Kidney (tissue), 13 donors: ENCODE measurements at regions not wholly inside any gene's neighbourhood (a gene's known extent, or its start where the extent isn't known, plus 50 kb on each side); places are given as distances from the start of the nearest gene placed in this dataset.

Experiments
- DNase-seq, 5 donors: peaks; one replicate each; pipeline ENCODE4 v3.0.0-alpha.2; 2013 to 2020
- FAIRE-seq: peaks from 2 replicates; lab custom pipeline; 2012; peaks lifted over from hg19 to GRCh38; lab: Jason Lieb, UNC
- H3K27ac ChIP-seq, 2 donors: one replicate each; pipeline ENCODE4 v1.7.0; 2013; ENCODE audit warnings: low read depth in 2 of 2, low read length in 2 of 2, inconsistent platforms in 1 of 2
- H3K27me3 ChIP-seq: one replicate; pipeline ENCODE4 v1.7.1; 2013; ENCODE audit warnings: low read length, inconsistent platforms; ENCODE audit not compliant: control insufficient read depth, insufficient read depth
- H3K36me3 ChIP-seq, 3 donors: one replicate each; pipeline versions ENCODE4 v1.7.0 to v1.7.1; 2013; ENCODE audit warnings: low read length in 3 of 3, control low read depth in 1 of 3, inconsistent platforms in 1 of 3; ENCODE audit not compliant: insufficient read depth in 3 of 3, control insufficient read depth in 2 of 3
- H3K4me1 ChIP-seq, 3 donors: one replicate each; pipeline versions ENCODE4 v1.7.0 to v1.7.1; 2013; ENCODE audit warnings: low read length in 3 of 3, inconsistent platforms in 1 of 3, low read depth in 1 of 3; ENCODE audit not compliant: control insufficient read depth in 2 of 3, insufficient read depth in 2 of 3
- H3K4me3 ChIP-seq, 3 donors: one replicate each; pipeline versions ENCODE4 v1.7.0 to v1.8.1; 2013; ENCODE audit warnings: low read length in 3 of 3, control low read depth in 1 of 3, inconsistent platforms in 1 of 3
- H3K9ac ChIP-seq, 3 donors: one replicate each; pipeline versions ENCODE4 v1.7.0 to v1.7.1; 2013; ENCODE audit warnings: low read length in 3 of 3, control low read depth in 1 of 3, inconsistent platforms in 1 of 3
- H3K9me3 ChIP-seq, 3 donors: one replicate each; pipeline versions ENCODE4 v1.7.0 to v1.7.1; 2013; ENCODE audit warnings: low read length in 3 of 3, control low read depth in 1 of 3, inconsistent platforms in 1 of 3; ENCODE audit not compliant: control insufficient read depth in 2 of 3, insufficient read depth in 1 of 3
- CTCF ChIP-seq: IDR thresholded peaks from 3 replicates; pipeline ENCODE4 v1.5.1; 2012; ENCODE audit warnings: mild to moderate bottlenecking, moderate library complexity, borderline replicate concordance; ENCODE audit not compliant: insufficient read depth; ENCODE audit errors: extremely low read depth
- intact Hi-C: fragments of 100-400 bp; cut with DNase I; formaldehyde crosslinking; loops from one replicate; pipeline ENCODE4 v1.11.1; 2022
- donor health status: control.
- donor health status: control.
- donor health status: control.
- donor health status: control.
- donor health status: control.
- donor health status: DM: yes; HTN: yes; CAD: no.
- donor health status: Normal renal cell carcinoma (clear cell type).

- H3K4me1 ChIP-seq = peaks cover 0 to 3% (median 0%) of the 10 kb centered on the region in 3 donors
- FAIRE-seq (no peak), DNase-seq (peak in 2 of 5 donors; percentile 62 to 73)
- no peak overlapping the region for H3K27ac ChIP-seq
- H3K9me3 ChIP-seq = peaks cover 0 to 6% (median 0%) of the 10 kb centered on the region in 3 donors
- no peak overlapping the region for H3K4me3 ChIP-seq
- intact Hi-C loops = no loop called here
- no peak overlapping the region for H3K9ac ChIP-seq
- TF ChIP-seq CTCF = no peak
- no peaks in the 10 kb centered on the region for H3K27me3 ChIP-seq
- H3K36me3 ChIP-seq = no peaks in the 10 kb centered on the region
These were observed 191.7 kb upstream of the TPM1 start for GRCh38 chr15:62850791-62851291.

GRCh38 chr15:62853114-62853840 is 189.3 kb upstream of the TPM1 start:
- no peak overlapping the region for H3K9ac ChIP-seq
- H3K36me3 ChIP-seq = no peaks in the 10 kb centered on the region
- peaks cover 0 to 1% (median 0%) of the 10 kb centered on the region in 3 donors for H3K4me1 ChIP-seq
- FAIRE-seq = no peak
- intact Hi-C loops = no loop called here
- H3K4me3 ChIP-seq = no peak overlapping the region
- H3K27ac ChIP-seq = no peak overlapping the region
- no peaks in the 10 kb centered on the region for H3K9me3 ChIP-seq
- no peak for TF ChIP-seq CTCF
- DNase-seq = no peak
- H3K27me3 ChIP-seq = no peaks in the 10 kb centered on the region

GRCh38 chr15:62853841-62854225 is 188.7 kb upstream of the TPM1 start:
- H3K4me3 ChIP-seq = no peak overlapping the region
- TF ChIP-seq CTCF = no peak
- no peak for FAIRE-seq
- peak in 3 of 5 donors; percentile 40 to 63 (median 50) for DNase-seq
- H3K9me3 ChIP-seq = no peaks in the 10 kb centered on the region
- intact Hi-C loops = no loop called here
- no peaks in the 10 kb centered on the region for H3K36me3 ChIP-seq
- H3K4me1 ChIP-seq = no peaks in the 10 kb centered on the region
- H3K27me3 ChIP-seq = no peaks in the 10 kb centered on the region
- H3K27ac ChIP-seq = no peak overlapping the region
- H3K9ac ChIP-seq = no peak overlapping the region
